ENCODE measurements at regions not wholly inside any gene's neighbourhood (a gene's known extent, or its start where the extent isn't known, plus 50 kb on each side); places are given as distances from the start of the nearest gene placed in this dataset.

DNA sequence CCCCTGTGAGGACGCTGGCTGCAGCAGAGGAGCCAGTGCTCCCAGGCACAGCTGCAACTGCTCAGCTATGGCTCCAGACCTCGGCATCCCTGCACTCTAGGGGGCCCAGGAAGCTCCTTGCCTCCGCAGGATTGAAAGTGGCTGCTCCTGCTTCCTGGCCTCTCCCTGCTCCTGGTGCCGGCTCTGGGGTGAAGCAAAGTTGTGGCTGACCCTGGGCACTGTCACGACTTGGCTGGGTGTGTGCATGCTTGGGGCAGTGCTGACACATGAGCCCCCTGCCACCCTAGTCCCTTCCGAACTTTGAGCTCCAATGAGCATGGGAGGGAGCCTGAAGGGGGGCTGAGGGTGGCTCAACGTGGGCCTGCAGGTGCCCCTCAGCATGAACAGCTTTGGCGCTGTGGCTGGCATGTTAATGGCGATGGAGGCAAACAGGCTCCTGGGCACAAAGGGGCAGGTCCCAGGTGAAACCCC, 1512.2 kb downstream of the KCNT2 start:
- TF ChIP-seq, protein P1, sequence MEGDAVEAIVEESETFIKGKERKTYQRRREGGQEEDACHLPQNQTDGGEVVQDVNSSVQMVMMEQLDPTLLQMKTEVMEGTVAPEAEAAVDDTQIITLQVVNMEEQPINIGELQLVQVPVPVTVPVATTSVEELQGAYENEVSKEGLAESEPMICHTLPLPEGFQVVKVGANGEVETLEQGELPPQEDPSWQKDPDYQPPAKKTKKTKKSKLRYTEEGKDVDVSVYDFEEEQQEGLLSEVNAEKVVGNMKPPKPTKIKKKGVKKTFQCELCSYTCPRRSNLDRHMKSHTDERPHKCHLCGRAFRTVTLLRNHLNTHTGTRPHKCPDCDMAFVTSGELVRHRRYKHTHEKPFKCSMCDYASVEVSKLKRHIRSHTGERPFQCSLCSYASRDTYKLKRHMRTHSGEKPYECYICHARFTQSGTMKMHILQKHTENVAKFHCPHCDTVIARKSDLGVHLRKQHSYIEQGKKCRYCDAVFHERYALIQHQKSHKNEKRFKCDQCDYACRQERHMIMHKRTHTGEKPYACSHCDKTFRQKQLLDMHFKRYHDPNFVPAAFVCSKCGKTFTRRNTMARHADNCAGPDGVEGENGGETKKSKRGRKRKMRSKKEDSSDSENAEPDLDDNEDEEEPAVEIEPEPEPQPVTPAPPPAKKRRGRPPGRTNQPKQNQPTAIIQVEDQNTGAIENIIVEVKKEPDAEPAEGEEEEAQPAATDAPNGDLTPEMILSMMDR (IDR thresholded peaks at IDR 0.05; ENCODE audit: borderline replicate concordance, insufficient read depth, low read depth, low read length) = no peak
- no peak overlapping the region for H3K4me3 ChIP-seq (ENCODE audit: low read depth, low read length)

DNA sequence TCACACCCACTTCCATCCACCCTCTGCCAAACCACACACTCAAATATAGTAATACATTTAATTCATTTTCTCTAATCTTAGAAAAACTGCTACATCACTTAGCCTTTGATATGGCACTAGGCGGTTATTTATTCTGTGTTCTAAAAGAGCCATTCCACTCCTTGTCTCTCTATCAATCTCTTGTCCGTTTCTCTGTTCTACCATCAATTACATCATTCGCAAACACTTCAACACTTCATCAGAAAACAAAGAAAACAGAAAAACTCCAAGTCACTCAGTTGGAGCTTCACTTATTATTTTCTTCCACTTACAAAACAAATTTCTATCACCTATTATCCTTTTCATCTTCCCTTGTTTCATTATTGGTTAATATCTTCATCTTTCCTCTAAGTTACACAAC, 1523.0 kb downstream of the KCNT2 start:
- TF ChIP-seq, protein P1 (IDR thresholded peaks at IDR 0.05; ENCODE audit: borderline replicate concordance, insufficient read depth, low read depth, low read length) = no peak
- H3K4me3 ChIP-seq (ENCODE audit: low read depth, low read length) = no peak overlapping the region

DNA sequence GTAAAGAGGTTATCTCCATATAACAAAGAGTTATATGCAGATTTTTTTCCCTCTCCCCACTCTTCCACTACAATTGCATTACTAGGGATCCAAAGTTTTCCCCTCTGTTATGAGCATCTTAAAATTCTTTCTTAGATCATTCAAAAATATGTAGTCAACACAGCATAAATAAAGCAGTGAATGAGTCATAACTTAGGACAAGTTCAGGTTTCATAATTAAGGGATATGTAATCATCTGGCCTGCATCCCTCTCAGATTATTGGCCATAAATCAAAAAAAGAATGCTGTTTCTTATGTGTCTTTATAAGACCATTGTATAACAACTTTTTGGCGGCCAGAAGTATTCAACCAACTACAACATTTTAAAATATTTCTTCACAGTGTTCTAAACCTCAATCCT, 1526.1 kb downstream of the KCNT2 start:
- H3K4me3 ChIP-seq (ENCODE audit: low read depth, low read length) = no peak overlapping the region
- TF ChIP-seq, protein P1 (IDR thresholded peaks at IDR 0.05; ENCODE audit: borderline replicate concordance, insufficient read depth, low read depth, low read length) = no peak

DNA sequence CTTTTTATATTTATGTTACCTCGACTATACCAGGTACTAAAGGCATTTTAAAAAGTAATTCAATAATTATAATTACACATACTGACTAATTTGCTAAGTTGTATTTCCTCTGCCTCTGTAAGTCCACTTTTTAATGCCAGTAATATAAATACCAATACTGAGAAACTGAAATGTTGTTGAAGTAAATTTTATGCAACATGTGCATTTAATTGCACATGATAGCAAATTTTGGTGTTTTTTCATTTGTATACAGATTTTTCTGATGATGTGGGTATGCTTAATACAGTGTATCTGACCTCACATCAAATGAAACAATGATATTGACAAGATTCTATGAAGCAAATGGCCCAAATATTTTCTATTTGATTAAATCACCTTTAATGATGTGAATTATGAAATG, 1531.6 kb downstream of the KCNT2 start:
- no peak overlapping the region for H3K4me3 ChIP-seq (ENCODE audit: low read depth, low read length)
- TF ChIP-seq, protein P1 (IDR thresholded peaks at IDR 0.05; ENCODE audit: borderline replicate concordance, insufficient read depth, low read depth, low read length) = no peak

DNA sequence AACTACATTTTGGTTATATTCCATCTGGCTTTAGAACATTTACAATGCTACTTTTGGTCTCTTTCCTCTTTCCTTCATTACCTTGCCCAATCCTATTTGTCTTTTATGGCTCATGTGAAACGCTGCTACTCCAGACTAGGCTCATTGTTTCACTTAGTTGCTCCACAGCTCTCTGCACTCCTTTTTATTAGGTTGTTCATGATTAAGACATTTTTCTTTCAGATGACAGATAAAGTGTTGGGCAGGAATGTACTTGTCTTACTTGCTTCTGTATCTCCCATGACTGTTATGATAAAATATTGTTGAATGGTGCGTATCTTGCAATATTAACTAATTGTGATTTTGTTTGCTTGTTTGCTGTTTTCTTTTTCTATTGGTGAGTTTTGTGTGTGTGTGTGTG, 1532.3 kb downstream of the KCNT2 start:
- H3K4me3 ChIP-seq (ENCODE audit: low read depth, low read length) = no peak overlapping the region
- TF ChIP-seq, protein P1 (IDR thresholded peaks at IDR 0.05; ENCODE audit: borderline replicate concordance, insufficient read depth, low read depth, low read length) = no peak

DNA sequence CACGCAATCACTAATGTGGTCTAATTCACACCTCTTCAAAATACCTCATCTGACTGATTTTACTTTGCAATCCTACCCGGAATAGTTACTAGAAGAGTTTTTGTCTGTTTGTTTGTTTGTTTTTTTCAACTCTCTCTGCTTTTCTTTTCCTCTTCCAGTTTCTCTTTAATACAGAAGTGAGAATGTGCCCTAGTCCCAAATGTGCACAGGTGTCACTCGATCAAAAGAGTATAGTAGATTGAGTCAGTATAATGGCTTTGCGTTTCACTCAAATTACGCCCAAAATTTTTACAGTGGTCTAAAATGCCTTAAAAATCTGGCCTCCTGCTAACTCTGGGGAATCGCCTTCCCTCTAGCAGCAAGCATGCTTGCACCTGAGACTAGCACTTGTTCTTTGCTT, 1536.8 kb downstream of the KCNT2 start:
- no peak overlapping the region for H3K4me3 ChIP-seq (ENCODE audit: low read depth, low read length)
- TF ChIP-seq, protein P1 (IDR thresholded peaks at IDR 0.05; ENCODE audit: borderline replicate concordance, insufficient read depth, low read depth, low read length) = no peak

DNA sequence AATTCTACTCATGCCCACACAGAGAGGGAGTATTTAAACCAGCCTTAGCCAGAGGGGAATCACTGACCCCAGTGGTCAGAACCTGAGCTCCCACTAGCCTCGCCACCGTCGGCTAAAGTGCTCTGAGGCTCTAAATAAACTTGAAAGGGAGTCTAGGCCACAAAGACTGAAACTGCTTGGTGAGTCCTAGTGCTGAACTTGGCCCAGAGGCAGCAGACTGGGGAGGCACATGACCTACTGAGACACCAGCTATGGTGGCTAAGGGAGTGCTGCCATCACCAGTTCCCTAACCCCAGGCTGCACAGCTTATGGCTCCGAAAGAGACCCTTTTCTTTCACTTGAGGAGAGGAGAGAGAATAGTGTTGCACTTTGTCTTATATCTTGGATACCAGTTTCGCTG, 1542.8 kb downstream of the KCNT2 start:
- TF ChIP-seq, protein P1 (IDR thresholded peaks at IDR 0.05; ENCODE audit: borderline replicate concordance, insufficient read depth, low read depth, low read length) = no peak
- no peak overlapping the region for H3K4me3 ChIP-seq (ENCODE audit: low read depth, low read length)

Data from GM12875 (cell line).